Head of caudate nucleus (tissue), 42 donors: ENCODE measurements at regions not wholly inside any gene's neighbourhood (a gene's known extent, or its start where the extent isn't known, plus 50 kb on each side); places are given as distances from the start of the nearest gene placed in this dataset.
A peak's percentile ranks its signal among the peaks of the same experiment; 100 is the strongest.
"Not testable (repeated sequence)": the region's sequence is repeated elsewhere in the genome, so short reads cannot be mapped to it uniquely, and the experiment has no call there.

Experiments used
- DNase-seq, 42 donors: peaks; one replicate each; pipeline versions ENCODE4 v3.0.0 to v3.0.0-alpha.2; 2020 to 2021; ENCODE audit warnings: mixed read lengths in 7 of 42
- intact Hi-C: fragments of 100-400 bp; cut with DNase I; formaldehyde crosslinking; loops from one replicate; pipeline ENCODE4 v1.15.0; 2022

DNA sequence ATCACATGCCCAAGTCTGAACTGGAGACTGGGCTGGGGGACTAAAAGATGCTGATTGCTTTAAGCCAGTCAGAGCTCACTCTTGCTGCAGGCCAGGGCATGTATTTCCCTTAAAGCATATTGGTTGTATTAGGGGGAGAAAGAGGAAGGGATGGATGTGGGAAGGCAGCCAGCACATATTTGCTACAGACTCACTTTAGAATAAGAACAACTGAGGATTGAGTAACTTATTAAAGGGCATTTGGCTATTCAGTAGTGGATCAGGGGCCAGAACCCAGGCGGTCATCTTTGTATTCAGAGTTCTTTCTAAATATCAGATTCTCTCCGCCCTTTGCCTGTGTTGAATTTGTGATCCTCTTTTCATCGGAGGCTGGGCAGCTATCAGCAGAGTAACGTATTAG lies 231.7 kb downstream of the HAPSTR1 start:
- intact Hi-C loops = no loop called here
- peak in 2 of 42 donors; percentile 29 to 51 for DNase-seq

DNA sequence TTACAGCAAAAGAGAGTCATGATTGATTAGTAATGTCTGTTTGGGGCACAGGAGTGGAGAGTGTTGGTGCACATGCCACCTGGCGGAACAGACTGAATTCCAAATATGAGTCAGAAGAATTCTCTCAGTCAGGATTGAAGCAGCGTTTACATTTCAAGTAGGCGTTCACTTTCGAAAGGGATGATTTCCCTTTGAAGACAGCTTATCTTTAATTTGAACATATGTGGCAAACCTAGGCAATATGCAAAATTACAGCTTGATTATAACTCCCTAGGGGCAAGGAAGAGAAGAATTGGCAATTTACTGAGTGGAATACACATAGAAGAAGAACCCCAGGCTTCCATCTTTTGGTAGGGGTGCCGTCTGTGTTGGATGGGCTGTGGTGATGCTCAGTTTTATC lies 235.8 kb downstream of the HAPSTR1 start:
- intact Hi-C loops = no loop called here
- peak in 5 of 42 donors; percentile 36 to 46 (median 43) for DNase-seq

DNA sequence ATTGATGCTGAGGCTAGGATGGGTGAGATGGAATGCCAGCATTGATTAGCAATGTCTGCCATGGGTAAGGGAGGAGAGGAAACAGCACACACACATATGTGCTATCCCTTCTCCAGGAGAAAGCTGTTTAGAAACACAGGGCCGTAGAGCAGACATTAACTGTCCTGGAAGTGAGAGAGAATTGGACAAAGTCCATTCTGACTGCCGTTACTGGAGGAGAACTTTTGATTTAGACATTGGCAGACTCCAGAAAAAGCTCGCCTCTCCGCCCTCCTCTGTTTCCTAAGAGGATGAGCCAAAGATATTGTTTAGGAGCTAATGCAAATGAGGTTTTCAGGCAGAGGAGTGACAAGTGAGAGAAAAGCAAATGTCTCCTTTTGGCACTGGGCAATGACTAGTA lies 237.0 kb downstream of the HAPSTR1 start:
- no peak for DNase-seq
- intact Hi-C loops = no loop called here

DNA sequence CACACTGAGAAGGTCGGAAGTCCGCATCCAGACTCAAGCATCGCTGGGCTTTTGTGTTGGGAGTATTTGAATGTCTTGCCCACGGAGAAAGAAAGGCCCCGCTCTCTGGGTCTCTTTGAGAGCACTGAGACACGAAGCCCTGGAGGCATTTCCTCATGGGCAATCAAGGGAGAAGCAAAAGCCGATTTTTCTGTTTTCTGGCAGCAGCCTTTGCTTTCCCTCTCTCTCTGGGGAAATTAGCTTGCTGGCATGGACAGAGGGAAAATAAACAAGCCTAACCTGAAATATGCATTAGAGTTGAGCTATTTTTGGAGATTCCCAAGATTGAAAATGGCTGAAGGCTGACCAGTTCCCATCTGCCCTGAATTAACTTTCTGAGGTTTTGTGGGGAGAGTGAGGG lies 238.7 kb downstream of the HAPSTR1 start:
- intact Hi-C loops = no loop called here
- DNase-seq = peak in 1 of 42 donors; percentile 43

DNA sequence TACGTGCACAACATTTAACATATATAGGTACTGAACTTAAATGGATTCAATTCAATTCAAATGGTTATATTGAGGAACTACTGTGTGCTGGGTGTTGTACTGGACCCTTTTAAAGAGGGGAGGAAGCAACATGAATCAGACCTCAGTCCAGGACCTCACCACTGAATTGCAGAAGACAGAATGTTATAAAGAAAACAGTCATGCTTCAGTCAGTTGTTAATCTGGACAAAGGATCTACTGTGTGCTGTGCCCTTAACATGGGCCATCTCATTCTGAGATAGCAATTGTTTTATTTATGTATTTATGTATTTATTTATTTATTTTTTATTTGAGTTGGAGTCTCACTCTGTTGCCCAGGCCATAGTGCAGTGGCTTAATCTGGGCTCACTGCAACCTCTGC lies 240.1 kb downstream of the HAPSTR1 start:
- intact Hi-C loops = no loop called here
- peak in 1 of 42 donors; percentile 35 for DNase-seq

DNA sequence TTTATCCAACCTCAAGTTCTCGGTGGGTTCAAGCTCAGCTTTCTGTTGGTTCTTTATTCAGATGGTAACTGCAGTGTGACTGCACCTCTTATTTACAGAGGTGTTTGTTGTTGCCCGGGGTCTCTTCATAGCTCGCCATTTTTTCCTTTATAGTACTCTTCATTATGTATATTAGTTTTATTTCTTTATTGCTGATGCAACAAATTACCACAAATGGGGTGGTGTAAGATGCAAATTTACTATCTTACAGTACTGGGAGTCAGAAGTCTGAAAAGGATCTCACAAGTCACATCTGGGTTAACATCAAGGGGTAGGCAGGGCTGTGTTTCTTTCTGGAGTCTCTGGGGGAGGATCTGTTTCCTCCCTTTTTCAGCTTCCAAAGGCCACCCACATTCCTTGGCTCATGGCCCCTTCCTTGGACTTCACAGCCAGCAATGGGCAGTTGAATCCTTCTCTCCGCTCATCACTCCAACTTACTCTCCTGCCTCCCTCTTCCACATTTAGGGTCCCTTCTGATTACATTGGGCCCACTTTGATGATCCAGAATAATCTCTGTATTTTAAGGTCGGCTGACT lies 241.2 kb downstream of the HAPSTR1 start:
- intact Hi-C loops = no loop called here

DNA sequence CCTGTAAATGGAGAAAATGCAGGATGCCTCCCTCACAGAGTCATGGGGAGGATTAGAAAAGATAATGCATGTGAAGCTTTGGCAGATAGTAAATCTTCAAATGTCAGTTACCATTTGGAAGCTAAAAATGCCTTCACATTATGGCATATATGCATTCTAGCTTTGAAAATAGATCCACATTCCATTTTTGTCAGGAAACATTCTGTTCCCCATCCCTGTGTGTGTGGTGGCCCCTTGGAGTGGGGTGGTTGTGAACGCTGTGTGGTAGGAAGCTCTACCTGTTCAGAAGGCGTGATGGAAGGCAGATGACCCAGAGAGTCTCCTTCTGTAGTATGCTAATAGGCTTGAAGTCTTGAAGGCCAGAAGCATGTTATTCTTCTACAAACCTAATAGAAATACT lies 242.0 kb downstream of the HAPSTR1 start:
- intact Hi-C loops = no loop called here
- DNase-seq = no peak

More for the DNA sequence above, 241.2 kb downstream of the HAPSTR1 start:
- peak in 1 of 42 donors; percentile 13 for DNase-seq

DNA sequence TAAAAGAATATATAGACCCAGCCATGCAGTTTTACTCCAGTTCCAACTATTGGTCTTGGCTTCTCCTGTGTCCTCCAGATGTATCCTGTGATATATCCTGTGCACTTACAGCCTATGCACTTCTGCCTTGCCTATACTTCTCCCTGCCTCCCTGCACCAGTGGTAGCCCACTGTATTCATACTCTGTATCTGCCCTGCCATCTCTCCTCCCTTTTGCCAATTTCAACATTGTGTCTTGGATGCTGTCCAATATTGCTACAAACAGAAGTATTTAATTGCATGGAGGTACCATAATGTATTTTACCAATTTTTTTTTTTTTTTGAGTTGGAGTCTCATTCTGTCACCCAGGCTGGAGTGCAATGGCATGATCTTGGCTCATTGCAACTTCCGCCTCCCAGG lies 242.7 kb downstream of the HAPSTR1 start:
- intact Hi-C loops = no loop called here
- DNase-seq = no peak

DNA sequence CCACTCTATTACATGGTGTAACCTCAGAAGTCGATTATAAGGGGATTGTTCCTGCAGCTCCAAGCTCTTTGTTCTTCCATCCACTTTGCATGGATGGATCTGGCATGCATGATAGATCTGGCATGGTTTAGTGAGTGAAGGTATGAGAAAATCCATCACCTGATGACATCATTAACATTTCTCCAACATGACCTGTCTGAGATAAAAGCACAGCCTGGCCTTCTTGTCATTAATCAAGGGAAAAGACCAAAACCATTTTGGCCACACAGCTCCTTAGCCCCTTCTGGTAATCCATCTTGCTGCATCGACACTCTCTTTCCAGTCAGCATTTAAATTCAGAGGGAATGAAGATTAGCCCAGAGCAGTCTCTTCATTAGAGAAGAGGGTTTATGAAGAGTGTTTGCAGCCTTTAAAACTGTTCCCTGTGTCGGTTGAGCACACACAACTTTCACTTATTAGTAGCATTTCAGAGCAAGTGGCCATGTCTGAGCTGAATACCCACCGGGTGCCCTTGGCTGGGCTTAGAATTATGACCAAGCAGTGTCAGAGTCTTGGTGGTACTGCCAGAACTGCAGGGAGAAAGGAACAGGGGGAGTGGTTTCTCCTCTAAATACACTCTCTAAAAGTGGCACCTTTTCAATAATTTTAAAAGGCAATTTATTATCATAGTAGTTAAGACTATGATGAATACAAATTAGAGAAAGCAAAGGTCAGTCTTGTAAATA lies 246.0 kb downstream of the HAPSTR1 start:
- intact Hi-C loops = no loop called here
- peak in 6 of 42 donors; percentile 4 to 69 (median 30) for DNase-seq

DNA sequence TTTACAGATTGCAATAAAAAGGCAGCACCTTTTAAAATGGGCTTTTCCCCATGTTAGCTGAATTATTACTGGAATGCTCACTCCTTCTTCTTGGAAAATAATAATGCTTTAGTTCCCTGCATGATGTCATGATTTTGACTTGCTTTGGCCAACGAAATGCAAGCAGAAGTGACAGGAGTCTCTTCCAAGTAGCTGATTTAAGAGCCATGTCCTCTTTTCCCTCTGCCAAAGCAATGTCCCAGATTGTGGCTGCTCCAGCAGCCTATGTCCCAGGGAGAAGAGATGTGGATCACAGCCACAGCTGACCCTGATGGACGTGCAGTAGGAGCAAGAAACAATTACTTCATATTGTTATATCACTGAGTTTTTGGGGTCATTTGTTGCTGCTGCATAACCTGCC lies 246.6 kb downstream of the HAPSTR1 start:
- intact Hi-C loops = no loop called here
- DNase-seq = no peak

DNA sequence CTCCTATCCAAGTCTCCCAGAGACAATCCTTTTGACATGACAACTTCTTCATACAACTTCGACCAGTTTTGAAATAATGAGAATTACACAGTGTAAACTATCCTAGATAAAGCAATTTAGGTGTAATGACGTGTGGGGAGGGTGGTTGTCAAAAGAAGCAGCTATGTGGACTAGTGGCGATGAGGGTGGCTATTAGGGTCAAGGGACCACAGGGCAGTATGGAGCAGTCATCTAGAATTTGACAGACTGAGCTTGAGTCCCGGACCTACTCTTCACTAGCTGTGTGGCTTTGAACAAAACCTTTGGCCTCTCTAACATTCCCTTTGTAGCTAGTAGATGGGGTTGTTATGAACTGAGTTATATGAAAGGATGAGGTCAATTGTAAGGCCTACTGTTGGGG lies 247.1 kb downstream of the HAPSTR1 start:
- intact Hi-C loops = no loop called here
- no peak for DNase-seq

DNA sequence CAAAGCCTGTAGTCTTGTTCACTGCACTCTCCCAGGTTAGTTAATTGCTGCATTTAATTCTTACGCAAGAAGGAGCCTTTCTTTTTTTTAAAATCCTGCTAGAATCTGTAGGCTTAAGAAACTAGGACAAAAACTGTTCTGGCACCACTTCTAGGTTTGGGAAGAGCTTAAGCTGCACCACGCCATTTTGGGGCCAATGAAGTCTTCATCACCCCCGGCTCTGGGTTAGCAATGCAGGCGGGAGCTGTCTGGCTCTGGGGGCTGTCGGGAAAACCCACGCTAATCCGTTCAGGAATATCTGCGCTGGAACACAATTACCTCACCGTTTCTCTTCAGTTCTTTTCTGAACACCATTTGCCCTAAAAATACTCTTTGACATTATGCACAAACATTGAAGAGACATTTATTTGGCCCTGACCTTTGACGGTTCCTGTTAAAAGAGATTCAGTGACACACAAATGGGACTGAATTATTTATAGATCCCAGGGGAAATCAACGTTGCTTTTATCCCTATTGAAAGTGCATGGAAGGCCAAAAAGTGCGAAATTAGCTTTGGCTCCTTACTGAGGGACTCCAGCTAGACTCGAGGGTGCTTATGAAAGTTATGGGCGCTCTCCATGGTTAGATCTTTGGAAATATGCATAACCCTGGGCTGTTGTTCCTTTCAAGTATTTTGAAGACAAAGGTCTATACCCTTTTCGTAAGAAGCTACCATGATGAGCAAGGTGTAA lies 249.2 kb downstream of the HAPSTR1 start:
- intact Hi-C loops = no loop called here

DNA sequence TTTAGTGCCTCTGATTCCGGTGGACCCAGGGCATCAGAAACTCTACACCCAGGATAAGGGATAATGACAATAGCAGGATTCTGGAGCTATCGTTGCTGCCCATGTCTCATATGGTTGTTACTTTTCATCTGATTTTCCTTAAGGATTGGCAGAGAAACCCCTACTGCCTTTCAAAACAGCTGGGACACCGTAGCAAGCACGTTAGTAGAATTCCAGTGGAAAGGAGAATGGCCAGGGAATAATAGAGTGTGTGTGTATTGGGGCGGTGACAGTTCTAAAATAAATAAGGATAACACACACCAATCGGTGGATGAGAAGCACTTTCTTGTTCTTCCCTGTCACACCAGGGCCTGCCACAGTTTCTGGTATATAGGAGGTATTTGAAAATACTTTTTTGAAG lies 251.8 kb downstream of the HAPSTR1 start:
- intact Hi-C loops = no loop called here

More for the DNA sequence above, 249.2 kb downstream of the HAPSTR1 start:
- DNase-seq = peak in 41 of 42 donors; percentile 21 to 91 (median 63)

DNA sequence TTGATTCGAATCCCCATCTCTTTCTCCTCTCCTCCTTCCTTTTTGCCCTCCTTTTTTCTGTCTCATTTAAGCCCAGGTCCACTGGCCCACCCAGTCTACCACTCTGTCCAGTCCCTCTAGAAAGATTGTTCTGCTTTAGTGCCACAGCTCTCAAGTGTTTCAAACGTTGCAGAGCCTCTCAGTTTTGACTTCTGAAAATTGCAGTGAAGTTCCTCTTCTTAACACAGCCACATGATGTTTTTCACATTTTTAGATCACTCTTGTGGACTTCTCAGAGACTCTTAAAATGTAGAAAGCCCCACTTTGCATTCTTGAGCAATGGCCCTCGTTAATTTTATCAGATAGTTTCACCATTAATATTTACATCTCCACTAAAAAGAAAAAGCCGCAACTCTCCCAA lies 253.1 kb downstream of the HAPSTR1 start:
- DNase-seq = no peak
- intact Hi-C loops = no loop called here

More for the DNA sequence above, 251.8 kb downstream of the HAPSTR1 start:
- no peak for DNase-seq

DNA sequence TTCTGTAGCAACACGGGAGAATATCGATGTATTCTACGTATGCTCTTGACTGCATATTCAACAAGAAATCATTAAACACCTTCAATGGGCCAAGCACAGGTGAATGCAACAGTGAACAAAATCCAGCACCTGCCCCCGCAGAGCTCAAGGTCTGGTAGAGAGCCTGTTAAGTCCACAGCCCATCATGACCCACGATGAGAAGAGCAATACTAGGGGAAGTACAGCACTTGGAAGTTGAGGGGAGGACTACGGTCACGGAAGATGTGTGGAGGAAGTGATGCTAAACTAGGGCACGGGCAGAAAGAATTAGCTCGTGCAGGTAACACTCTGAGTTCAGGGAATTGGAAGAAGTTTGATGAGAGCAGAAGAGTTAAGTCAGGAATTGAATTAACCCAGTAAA lies 253.6 kb downstream of the HAPSTR1 start:
- intact Hi-C loops = no loop called here
- DNase-seq = no peak

DNA sequence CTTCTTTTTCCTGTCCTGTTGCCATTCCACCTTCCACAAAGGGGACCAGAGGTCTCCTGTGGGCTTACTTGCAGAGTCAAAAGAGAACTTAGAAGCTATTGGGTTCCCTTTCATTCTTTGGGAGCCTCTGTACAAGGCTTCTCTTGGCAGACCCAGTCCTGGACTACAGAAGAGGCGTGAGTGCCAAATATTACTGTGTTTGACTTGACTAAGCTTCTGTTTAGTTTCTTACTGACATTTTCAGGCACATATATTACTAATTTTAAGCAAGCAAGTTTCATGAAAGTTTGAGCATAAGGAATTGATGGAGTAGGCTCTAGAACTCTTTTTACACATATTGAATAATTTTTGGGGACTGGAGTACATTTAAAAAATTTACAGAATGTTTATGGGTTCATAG lies 254.4 kb downstream of the HAPSTR1 start:
- DNase-seq = no peak
- intact Hi-C loops = no loop called here

DNA sequence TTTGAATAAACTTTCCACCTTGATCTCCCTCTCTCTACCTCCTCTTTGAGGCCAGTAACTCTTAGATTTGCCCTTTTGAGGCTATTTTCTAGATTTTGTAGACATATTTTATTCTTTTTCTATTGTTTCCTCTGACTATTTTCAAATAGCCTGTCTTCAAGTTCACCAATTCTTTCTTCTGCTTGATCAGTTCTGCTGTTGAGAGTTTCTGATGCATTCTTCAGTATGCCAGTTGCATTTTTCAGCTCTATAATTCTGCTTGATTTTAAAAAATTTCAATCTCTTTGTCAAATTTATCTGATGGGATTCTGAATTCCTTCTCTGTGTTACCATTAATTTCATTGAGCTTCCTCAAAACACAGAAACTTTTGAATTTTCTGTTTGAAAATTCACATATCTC lies 257.5 kb downstream of the HAPSTR1 start:
- intact Hi-C loops = no loop called here
- DNase-seq = no peak

DNA sequence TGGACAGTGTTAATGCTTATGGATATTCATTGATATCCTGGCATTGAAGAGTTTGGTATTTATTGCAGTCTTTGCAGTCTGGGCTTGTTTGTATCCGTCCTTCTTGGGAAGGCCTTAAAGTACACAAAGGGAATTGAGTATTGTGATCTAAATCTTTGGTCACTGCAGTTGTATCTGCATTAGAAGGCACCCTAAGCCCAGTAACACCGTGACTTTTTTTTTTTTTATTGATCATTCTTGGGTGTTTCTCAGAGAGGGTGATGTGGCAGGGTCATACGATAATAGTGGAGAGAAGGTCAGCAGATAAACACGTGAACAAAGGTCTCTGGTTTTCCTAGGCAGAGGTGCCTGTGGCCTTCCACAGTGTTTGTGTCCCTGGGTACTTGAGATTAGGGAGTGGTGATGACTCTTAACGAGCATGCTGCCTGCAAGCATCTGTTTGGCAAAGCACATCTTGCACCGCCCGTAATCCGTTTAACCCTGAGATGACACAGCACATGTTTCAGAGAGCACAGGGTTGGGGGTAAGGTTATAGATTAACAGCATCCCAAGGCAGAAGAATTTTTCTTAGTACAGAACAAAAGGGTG lies 258.0 kb downstream of the HAPSTR1 start:
- intact Hi-C loops, DNase-seq: not testable (repeated sequence)

DNA sequence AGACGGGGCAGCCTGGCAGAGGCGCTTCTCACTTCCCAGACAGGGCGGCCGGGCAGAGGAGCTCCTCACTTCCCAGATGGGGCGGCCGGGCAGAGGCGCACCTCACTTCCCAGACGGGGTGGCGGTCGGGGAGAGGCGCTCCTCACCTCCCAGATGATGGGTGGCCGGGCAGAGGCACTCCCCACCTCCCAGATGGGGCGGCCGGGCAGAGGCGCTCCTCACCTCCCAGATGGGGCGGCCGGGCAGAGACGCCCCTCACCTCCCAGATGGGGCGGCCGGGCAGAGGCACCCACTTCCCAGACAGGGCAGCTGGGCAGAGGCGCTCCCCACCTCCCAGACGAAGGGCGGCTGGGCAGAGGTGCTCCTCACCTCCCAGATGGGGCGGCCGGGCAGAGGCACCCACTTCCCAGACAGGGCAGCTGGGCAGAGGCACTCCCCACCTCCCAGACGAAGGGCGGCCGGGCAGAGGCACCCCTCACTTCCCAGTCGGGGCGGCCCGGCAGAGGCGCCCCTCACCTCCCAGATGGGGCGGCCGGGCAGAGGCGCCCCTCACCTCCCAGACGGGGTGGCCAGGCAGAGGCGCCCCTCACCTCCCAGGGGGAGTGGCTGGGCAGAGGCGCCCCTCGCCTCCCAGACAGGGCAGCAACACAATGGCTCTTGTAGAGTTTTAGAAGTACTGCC lies 258.8 kb downstream of the HAPSTR1 start:
- DNase-seq, intact Hi-C loops: not testable (repeated sequence)
